Transverse colon (tissue), 4 donors: ENCODE measurements at regions not wholly inside any gene's neighbourhood (a gene's known extent, or its start where the extent isn't known, plus 50 kb on each side); places are given as distances from the start of the nearest gene placed in this dataset.
"Not testable (repeated sequence)": the region's sequence is repeated elsewhere in the genome, so short reads cannot be mapped to it uniquely, and the experiment has no call there.

Source experiments
- DNase-seq: peaks from one replicate; pipeline ENCODE4 v3.0.0-alpha.2; 2019
- H3K27ac ChIP-seq, 4 donors: fragments of 200-600 bp; sonication (generic); 2 replicates each; pipeline ENCODE4 v1.5.1; 2016 to 2018; ENCODE audit warnings: inconsistent platforms in 4 of 4
- H3K27me3 ChIP-seq: fragments of 200-600 bp; sonication (generic); 2 replicates; pipeline ENCODE4 v1.5.1; 2017; ENCODE audit warnings: inconsistent platforms
- H3K36me3 ChIP-seq, 4 donors: fragments of 200-600 bp; sonication (generic); 2 replicates each; pipeline ENCODE4 v1.5.1; 2017 to 2019; ENCODE audit warnings: inconsistent platforms in 4 of 4
- H3K4me1 ChIP-seq, 4 donors: fragments of 200-600 bp; sonication (generic); 2 replicates each; pipeline ENCODE4 v1.5.1; 2017 to 2020; ENCODE audit warnings: inconsistent platforms in 4 of 4
- H3K4me3 ChIP-seq, 4 donors: fragments of 200-600 bp; sonication (generic); 1 replicate in 1 of 4; 2 replicates in 3 of 4; pipeline versions ENCODE4 v1.5.1 to v1.6.1; 2017 to 2019; ENCODE audit warnings: inconsistent platforms in 4 of 4
- H3K9me3 ChIP-seq, 2 donors: fragments of 200-600 bp; sonication (generic); 2 replicates each; pipeline ENCODE4 v1.5.1; 2017 to 2019; ENCODE audit warnings: inconsistent platforms in 2 of 2
- WGBS, 2 donors: methylation state at CpG; one replicate each; pipeline ENCODE4 v1.1.5; 2018; ENCODE audit warnings: low coverage in 1 of 2; 5-methylcytosine and 5-hydroxymethylcytosine counted together
- in situ Hi-C, 4 donors: fragments of 200-750 bp; cut with MboI; loops; one replicate each; pipeline versions ENCODE4 v1.15.0 to v1.15.1; 2017; ENCODE audit warnings: low sequenced_read_pairs in 3 of 4, low pct_ligation_motif_present in 1 of 4, low pct_unique_long_range_greater_than_20kb in 1 of 4
- intact Hi-C: fragments of 100-400 bp; cut with DNase I; formaldehyde crosslinking; loops from one replicate; pipeline ENCODE4 v1.15.1; 2023; ENCODE audit warnings: low total_unique reads

DNA sequence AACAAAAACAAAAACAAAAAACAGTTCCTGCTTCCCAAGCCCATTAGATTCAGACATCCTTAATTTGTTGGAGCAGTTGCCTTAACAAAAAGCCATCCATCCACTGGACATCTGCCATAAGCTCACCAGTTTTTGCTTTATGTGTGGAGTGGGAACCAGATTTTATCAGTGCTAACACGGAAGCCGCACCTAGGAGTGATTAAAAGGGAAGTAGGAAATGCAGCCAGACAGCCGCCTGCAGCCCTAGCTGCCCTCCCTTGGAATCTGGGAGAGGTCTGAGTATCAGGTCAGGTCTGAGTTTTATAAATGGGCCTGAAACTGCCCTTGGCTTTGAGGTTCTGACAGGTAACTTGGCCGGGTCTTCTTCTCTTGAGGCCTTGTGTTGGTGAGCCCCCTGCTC is 106.6 kb upstream of the MTLN start:
- H3K4me3 ChIP-seq, in situ Hi-C loops, H3K36me3 ChIP-seq, H3K4me1 ChIP-seq, DNase-seq, intact Hi-C loops, H3K9me3 ChIP-seq, H3K27ac ChIP-seq, H3K27me3 ChIP-seq: not testable (repeated sequence)
- WGBS, 2 donors = no CpG with 5 or more reads among the region's 4 CpGs

DNA sequence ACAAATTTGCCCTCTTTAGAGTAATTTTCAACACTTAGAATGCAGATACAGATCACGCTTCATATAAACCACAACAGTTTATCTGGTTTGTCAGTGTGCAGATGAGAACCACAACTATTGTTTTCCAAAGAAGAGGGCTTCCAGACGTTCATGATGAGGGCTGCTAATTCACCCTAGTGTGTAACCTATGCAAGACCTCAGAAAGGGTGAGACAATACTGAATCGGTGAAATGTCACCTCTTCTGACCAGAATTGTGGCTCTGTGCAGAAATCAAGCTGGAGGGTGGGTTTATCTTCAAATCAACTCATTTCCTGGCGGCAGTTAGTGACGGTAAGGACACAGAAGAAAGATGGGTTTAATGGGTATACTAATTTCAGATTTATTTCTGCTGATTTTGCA is 105.0 kb upstream of the MTLN start:
- intact Hi-C loops, in situ Hi-C loops, H3K27ac ChIP-seq, H3K4me3 ChIP-seq, H3K9me3 ChIP-seq, H3K36me3 ChIP-seq, H3K4me1 ChIP-seq, H3K27me3 ChIP-seq, DNase-seq: not testable (repeated sequence)
- WGBS, 2 donors = no CpG with 5 or more reads among the region's 5 CpGs

DNA sequence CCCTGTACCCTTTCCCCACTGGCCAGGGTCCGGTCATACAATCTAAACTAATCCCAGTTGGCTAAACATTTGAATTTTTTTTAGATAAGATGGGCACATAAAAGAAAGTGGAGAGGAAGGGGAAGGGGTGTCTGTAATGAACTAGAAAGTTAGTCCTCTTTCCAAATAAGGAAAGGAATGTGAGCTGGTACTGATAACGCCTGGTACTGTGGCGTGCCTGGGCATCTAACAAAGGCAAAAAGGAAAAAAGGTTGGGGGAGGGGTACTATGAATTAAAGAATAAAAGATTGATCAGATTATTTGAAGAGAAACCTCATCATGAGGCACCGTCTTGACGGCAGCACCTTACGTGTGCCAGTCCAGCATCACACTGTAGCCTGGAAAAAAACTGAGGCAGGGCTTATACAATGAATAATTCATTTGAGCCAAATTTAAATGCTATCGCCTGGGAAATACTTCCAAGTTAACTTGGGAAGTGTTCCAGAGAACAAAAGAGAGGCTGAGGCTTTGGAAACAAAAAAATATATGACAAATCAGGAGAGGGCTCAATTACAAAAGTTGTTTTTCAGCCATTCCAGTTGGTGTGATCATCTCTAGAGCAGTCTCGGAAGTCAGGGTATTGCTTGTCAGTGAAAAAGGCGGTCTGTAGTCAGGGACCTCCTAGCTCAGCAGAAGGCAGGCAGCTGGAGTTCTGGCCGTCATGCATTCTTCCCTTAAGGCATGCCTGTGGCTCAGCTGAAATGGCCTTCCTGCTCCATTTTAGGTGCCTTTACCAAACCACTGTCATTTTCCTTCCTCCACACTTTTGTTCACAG is 103.9 kb upstream of the MTLN start:
- H3K4me3 ChIP-seq, H3K27me3 ChIP-seq, H3K4me1 ChIP-seq, DNase-seq, intact Hi-C loops, H3K9me3 ChIP-seq, in situ Hi-C loops, H3K36me3 ChIP-seq, H3K27ac ChIP-seq: not testable (repeated sequence)
- no CpG with 5 or more reads among the region's 10 CpGs for WGBS, 2 donors

DNA sequence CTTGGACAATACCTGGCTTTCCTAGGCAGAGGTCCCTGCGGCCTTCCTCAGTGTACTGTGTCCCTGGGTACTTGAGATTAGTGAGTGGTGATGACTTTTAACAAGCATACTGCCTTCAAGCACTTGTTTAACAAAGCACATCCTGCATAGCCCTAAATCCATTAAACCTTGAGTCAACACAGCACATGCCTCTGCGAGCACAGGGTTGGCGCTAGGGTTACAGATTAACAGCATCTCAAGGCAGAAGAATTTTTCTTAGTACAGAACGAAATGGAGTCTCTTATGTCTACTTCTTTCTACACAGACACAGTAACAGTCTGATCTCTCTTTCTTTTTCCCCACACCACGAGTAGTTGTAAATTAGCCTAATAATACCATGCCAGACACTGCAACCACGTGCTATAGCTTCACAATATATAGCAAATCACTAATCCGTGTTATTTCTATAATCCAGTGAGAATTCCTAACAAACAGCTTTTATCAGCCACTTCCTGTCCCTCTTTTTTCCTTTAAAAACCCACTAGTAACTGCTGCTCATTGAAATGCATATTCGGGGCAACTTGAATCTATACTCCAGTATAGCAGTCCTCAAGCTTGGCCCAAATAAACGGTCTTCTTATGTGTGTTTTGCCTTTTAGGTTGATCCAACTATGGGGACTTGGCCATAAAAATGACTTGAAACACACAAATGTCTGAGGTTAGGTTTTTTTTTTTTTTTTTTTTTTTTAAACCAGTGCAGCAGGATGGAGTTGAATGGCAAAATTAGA is 102.9 kb upstream of the MTLN start:
- WGBS, 2 donors = no CpG with 5 or more reads among the region's 9 CpGs
- H3K4me1 ChIP-seq, intact Hi-C loops, H3K4me3 ChIP-seq, in situ Hi-C loops, H3K27ac ChIP-seq, H3K36me3 ChIP-seq, H3K27me3 ChIP-seq, DNase-seq, H3K9me3 ChIP-seq: not testable (repeated sequence)

GRCh38 chr2:110314472-110314871 is 102.1 kb upstream of the MTLN start:
- 60% methylated on average over 2 of the region's 10 CpGs; no CpG with 5 or more reads in 1 of the 2 donors for WGBS, 2 donors
- H3K4me1 ChIP-seq, intact Hi-C loops, H3K36me3 ChIP-seq, in situ Hi-C loops, H3K9me3 ChIP-seq, DNase-seq, H3K27me3 ChIP-seq, H3K4me3 ChIP-seq: not testable (repeated sequence)
- H3K27ac ChIP-seq = peak overlapping the region in 3 of 4 donors; percentile 50 to 66 (median 53)

GRCh38 chr2:110313032-110313431 is 100.7 kb upstream of the MTLN start:
- H3K27ac ChIP-seq, H3K4me3 ChIP-seq, intact Hi-C loops, H3K27me3 ChIP-seq, H3K9me3 ChIP-seq, H3K36me3 ChIP-seq, DNase-seq, H3K4me1 ChIP-seq, in situ Hi-C loops: not testable (repeated sequence)

GRCh38 chr2:110311713-110312444 is 99.5 kb upstream of the MTLN start:
- intact Hi-C loops = not testable (repeated sequence)

GRCh38 chr2:110310988-110311475 is 98.7 kb upstream of the MTLN start:
- DNase-seq, H3K9me3 ChIP-seq, in situ Hi-C loops, H3K4me1 ChIP-seq, H3K27ac ChIP-seq, H3K27me3 ChIP-seq, H3K36me3 ChIP-seq, intact Hi-C loops, H3K4me3 ChIP-seq: not testable (repeated sequence)

More at GRCh38 chr2:110311713-110312444, 99.5 kb upstream of the MTLN start:
- H3K4me1 ChIP-seq, H3K36me3 ChIP-seq, in situ Hi-C loops, H3K9me3 ChIP-seq, H3K27me3 ChIP-seq, H3K27ac ChIP-seq, H3K4me3 ChIP-seq: not testable (repeated sequence)
- DNase-seq = peak; percentile 50
- WGBS, 2 donors = 68% methylated on average over 5 of the region's 10 CpGs; no CpG with 5 or more reads in 1 of the 2 donors

GRCh38 chr2:110308728-110309127 is 96.4 kb upstream of the MTLN start:
- WGBS, 2 donors = no CpG with 5 or more reads among the region's 3 CpGs
- in situ Hi-C loops, H3K36me3 ChIP-seq, intact Hi-C loops, H3K4me1 ChIP-seq, H3K27me3 ChIP-seq, H3K9me3 ChIP-seq, H3K27ac ChIP-seq, DNase-seq, H3K4me3 ChIP-seq: not testable (repeated sequence)

DNA sequence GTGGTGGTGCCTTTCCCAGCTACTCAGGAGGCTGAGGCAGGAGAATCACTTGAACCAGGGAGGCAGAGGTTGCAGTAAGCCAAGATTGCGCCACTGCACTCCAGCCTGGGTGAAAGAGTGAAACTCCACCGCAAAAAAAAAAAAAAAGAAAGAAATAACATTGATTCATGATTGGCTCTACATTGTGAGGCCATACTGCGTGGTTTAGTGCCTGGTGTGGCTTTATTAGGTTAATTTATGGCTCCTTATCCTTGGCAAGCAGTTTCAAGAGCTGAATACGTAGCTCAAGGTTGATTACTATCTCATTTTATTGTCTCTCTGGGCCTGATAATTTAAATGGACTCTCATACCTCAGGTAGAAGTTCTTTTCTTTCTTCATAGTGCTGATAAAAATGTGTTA is 80.5 kb upstream of the MTLN start:
- H3K27me3 ChIP-seq, H3K4me1 ChIP-seq, DNase-seq, H3K9me3 ChIP-seq, H3K36me3 ChIP-seq, intact Hi-C loops, H3K4me3 ChIP-seq, H3K27ac ChIP-seq, in situ Hi-C loops: not testable (repeated sequence)
- 50% methylated on average over 3 of the region's 4 CpGs; no CpG with 5 or more reads in 1 of the 2 donors for WGBS, 2 donors
